CD4-positive, alpha-beta T cell treated with Interferon gamma for 1 hour (primary cell): ENCODE measurements at regions not wholly inside any gene's neighbourhood (a gene's known extent, or its start where the extent isn't known, plus 50 kb on each side); places are given as distances from the start of the nearest gene placed in this dataset.

Experiments
- DNase-seq: peaks from one replicate; pipeline ENCODE4 v3.0.0-alpha.2; 2020

- DNase-seq: no peak
Observed at GRCh38 chr14:104345621-104346462, 207.5 kb downstream of the KIF26A start.

DNA sequence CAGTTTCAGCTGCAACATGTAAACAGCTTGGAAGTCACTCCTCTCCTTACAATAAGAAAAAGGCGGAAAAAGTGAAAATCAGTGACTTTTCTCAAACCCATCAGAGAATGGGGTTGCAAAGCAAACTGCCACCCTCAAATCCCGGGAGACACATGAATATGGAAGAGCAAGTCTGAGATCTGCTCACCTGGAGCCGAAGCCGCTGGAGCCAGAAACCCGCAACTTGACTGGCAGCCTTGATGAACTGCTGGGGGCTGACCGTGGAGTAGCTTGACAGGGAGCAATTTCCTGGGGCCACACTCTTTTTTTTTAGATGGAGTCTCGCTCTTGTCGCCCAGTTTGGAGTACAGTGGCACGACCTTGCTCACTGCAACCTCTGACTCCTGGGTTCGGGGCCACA, 208.2 kb downstream of the KIF26A start:
- DNase-seq: no peak

DNA sequence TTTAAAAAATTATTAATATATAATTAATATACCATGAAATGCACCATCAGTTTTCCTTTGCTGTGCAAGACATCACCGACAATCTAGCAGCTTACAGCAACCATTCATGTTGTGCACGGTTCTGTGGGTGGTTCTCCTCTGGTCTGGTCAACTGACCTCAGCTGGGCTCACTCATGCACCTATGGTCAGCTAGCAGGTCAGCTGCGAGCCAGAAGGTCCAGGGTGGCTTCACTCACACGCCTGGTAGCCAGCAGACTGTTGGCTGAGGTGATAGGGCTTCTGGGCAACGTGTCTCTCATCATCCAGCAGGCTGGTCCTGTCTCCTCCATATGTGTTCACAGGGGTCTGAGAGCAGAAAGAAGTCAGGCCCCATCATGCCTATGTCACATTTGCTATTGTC, 210.4 kb downstream of the KIF26A start:
- DNase-seq: no peak

GRCh38 chr14:104349950-104350349, 211.6 kb downstream of the KIF26A start:
- no peak for DNase-seq

DNA sequence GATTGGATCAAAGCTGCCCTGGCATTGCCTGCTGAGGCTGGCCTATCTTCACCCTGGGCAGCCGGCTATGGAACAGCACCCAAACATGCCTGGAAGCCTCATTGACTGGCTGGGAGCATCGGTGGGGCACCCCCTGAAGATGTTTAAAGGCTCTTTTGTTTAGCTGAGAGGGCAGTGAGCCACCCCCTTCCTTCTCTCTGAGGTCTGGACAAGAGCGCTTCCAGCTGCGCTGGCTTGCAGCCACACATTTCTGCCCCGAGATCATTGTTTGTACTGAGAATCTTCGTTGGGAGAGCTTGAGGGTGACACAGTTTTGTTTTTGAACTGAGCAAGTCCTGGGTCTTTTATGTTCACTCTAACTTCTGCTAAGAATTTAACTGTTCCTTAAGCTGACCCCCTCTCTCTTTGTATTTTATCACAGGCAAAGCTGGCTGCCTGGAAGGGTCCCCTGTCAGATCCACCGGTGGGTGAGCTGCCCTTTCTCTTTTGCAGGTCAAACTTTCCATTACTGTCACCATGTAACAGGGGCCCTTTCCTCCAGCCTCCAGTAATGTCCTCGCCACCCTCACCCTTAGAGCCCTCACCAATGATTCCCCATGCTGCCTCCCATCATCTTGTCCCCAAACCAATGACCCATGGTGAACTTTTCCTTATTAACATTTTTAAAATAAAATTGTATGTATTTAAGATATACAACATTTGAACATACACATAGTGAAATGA, 212.2 kb downstream of the KIF26A start:
- DNase-seq: no peak

DNA sequence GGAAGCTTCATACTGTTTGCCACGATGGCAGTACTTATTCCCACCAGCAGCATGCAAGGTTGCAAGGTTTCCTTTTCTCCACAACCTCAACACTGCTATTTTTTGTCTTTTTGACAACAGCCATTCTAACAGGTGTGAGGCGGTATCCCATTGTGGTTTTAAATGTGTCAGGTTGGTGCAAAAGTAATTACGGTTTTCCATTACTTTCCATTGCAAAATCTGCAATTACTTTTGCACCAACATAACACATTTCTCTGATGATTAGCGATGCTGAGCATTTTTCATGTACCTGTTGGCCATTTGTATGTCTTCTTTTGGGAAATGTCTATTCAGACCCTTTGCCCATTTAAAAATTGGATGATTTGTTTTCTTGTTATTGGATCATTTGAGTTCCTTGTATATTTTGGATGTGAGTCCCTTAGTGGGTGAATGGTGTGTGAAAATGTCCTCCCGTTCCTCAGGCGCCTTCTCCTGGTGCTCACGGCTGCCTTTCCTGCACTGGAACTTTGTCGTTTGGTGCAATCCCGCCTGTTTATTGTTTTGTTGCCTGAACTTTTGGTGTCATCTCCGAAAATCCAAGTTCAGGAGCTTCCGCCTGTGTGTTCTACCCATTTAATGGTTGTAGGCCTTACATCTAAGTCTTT, 213.6 kb downstream of the KIF26A start:
- DNase-seq: no peak

- no peak for DNase-seq
Observed at GRCh38 chr14:104352493-104353220, 214.3 kb downstream of the KIF26A start.

DNA sequence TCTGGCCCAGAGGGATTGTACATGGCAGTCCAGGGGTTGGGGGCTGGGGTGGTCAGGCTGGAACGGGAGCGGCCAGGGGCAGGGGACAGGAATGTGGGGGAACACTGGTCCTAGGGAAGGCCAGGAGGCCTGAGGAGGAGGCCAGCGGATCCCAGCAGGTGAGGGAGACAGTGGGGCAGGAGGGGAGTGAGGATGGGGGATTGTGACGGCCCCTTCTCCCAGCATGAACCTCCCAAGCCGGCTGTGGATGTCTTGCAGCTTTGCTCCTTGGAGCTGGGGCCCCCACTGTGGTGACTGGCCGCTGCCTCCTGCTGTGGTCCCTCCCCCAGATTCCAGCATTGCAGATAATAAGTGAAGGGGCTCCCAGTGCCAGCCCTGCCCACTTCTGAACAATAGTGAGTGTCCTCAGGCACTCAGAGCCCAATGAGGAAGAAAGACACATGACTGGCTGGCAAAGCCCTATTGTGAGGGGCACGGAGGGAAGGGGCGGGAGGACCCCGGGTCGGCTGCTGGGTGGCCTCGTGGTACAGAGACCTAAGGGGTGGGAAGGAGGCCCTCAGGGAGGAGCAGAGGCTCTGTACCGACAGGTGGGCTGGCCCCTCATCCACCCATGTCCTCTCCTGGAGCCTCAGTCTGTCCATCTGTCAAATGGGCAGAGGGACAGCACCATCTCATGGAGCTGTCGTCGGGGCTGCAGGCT, 215.0 kb downstream of the KIF26A start:
- DNase-seq: no peak

DNA sequence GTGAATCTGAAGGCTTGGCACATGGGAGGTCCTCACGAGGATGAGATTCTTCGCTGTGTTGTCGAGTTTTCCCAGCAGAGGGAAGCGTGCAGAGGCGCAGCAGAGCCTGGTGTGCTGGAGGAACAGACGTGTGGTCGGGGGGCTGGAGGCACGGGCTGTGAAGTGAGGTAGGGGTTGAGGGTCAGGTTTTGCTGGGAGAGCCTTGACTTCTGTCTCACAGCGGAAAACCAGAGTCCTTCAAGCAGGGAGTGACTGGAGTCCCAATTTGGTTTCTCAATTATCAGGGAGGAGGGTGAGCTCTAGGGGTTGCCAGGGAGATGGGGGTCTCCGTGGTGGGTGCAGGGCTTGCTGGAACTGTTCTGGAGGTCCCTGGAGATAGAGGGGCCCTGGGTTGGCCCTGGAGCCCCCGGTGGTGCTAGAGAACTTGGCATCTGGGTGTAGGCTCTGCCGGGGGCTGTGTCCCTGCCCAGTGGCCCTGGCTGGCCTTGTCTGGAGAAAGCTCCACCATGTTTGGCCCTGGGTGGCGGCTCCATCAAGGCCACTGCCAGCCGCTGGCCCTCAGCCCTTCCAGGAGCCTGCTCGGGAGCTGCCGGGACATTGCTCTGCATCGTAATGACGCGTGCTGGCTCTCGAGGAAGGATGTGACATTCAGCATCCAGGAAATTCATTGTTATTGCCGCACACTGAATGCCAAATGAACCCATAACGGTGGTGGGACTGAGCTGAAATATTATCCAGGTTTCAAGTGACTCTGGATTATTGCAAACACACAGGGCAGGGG, 215.7 kb downstream of the KIF26A start:
- DNase-seq: no peak

DNA sequence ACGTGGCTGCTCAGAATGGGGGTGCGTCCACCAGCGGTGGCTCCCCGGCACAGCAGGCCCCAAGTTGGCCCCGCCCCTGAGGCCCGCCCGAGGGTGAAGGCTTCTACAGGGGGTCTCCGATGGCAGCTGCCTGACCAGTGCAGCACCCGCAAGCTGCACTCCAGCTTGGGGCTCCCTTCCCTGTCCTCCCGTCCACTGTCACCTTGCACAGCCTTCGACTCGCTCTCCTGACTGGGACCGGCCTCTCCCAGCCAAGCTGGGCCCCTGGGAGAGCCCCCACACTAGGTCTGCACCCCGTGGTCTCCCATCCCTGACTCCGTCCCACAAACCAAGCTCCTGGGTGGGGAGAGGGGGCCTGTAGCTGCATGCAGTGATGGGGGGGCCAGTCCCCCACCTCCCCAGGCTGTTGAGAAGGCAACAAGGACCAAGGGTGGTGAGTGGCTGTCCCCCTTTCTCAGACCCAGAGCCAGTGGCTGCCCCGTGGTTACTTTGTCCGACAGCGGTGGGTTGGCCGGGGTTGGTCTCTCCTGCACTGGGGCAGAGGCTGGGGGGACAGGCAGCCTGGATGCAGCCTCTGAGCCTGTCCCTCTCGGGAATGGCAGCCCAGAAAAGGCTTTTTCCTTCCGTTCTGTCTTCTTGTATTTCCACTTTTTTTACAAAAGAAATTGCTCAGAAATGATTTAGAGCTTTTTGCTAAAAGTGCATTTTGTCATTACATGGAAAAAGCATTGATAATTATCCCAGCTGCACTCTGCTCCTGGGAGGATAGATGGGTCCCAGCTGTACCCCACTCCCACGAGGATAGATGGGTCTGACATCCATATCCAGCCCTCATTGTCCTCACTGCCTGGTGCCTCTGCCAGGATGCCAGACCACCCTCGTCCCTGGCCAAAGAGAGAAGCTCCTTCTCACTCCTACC, 217.0 kb downstream of the KIF26A start:
- DNase-seq: no peak

DNA sequence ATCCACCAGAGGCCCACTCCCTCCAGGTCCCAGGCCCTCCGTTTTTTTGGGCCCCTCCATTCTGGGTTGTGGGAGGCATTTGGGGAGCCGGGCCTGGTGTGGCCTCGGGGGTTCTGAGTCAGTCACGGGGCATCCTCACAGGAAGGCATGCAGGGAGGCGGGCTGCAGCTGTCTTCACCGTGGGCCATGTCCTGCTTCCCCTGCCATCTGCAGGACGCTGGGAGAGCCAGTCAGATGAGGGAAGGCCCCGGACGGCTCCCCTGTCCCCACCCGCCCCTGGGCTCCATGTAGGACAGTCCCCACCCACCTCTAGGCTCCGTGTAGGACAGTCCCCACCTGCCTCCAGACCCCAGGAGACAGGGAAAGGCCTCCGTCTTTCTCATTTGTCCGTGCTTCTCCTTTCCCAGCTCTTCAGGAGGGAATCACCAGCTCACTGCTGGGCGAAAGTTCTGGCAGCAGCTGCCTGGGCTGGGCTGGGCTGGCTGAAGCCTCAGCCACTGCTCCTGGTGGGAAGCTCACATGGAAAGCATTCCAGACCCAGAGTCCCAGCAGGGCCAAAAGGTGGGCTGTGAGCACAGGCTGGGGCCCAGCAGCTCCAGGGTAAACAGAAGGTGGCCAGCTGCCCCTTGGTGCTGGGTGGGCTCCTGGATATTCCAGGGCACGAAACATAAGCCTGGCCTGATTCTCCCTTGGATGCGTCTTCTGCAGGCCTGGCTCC, 217.8 kb downstream of the KIF26A start:
- DNase-seq: no peak

DNA sequence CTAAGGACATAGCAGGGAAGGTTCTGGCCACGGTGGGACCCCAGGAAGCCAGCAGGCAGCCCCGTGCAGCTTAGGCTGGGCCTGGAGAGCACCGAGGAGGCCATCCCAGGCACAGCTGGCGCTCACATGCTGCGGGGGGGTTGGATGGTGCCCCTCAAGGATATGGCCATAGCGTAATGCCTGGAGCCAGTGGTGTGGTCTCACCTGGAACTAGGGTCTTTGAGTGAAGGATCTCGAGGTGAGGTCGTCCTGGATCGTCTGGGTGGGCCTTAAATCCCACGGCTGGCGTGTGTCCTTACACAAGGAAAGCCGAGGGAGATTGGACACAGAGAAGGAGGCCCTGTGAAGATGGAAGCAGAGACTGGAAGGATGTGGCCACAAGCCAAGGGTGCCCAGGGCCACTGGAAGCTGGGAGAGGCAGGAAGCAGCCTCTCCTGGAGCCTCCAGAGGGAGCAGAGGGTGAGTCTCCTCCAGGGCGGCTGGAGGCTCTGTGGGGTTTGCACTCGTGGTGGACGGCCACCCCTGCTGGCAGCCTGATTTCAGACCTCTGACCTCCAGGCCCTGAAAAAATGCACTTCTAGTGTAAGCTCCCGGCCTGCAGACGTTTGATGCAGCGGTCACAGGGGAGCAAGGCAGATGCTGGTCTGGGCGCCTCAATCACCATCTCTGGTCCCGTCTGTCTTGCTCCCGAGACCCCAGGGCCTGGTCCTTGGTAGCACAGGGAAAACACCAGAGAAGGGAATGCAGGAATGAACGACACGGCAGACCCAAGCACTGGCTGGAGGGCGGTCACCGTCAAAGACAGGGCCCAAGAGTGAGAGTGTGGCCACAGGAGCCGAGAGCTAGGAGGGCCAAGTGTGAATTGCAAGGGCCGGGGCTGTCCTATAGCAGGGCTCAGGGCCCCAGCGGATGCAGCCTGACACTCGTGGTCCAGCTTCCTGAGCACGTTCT, 218.6 kb downstream of the KIF26A start:
- no peak for DNase-seq

DNA sequence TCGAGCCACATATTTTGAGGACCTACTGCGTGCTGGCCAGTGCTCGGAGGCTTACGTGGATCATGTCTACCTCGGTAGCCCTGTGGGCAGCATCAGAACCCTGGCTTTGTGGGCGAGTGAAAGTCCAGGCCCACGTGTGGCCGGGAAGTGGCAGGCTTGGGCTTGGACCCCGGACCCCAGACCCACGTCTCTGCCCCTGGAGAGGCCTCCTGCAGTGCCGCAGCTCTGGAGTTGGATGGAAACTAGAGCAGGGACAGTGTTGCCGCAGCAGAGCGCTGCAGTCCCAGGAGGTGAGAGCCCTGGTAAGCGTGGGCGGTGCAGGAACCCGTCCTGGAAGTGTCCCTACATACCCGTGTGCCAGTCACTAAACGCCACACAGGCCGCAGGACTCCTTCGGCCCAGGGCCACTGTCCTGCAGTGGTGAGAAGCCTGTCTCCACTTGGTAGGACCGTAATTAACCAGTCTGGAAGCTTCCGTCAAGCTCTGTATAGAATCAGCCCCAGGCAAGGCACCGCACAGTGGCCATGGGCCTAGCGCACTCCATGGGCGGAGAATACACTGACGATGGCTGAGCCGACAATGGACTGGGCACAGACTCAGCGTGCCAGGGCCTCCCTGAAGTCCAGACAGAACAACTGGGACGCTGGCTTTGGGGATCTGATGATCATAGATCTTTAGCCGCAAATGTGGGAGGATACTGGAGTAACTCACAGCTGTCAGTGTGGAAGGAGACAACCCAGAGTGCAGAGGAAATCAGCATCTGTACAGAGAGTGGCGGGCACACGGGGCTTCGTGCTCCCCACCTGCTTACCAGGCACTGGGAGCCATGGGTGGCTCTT, 219.5 kb downstream of the KIF26A start:
- DNase-seq: no peak

DNA sequence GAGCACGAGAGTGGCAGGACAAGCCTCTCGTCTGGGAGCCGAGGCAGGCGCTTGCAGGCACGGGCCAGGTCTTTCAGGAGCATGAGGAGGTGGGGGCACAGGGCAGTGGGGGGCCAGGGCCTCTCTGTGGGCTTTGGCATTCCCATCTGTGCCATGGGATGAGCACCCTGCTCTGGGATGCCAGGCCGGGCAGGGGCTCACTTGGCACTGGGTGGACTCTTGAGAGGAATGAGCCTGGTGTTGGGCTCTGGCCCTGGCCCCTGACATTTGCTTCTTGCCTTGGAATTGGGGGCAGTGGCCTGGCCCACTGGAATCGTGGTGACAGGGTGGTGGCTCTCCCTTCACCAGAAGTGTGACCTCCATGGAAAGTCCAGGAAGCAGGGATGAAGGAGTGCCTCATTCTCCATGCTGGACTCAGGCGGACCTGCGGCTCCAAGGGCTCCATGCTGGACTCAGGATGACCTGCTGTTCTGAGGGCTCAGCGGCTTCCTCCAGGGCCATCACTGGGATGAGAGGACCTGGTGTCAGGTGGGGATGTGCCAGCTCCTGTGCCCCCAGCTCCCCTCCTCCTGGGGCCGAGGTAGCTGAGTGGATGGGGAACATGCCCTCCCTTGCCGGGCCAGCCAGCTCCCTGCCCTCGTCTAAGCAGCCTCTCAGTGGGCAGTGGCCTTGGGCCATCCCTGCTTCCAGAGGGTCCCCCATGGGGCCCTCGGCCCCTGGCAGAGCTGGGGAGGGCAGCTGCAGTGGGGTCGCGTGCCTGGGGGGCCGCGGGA, 220.3 kb downstream of the KIF26A start:
- no peak for DNase-seq

DNA sequence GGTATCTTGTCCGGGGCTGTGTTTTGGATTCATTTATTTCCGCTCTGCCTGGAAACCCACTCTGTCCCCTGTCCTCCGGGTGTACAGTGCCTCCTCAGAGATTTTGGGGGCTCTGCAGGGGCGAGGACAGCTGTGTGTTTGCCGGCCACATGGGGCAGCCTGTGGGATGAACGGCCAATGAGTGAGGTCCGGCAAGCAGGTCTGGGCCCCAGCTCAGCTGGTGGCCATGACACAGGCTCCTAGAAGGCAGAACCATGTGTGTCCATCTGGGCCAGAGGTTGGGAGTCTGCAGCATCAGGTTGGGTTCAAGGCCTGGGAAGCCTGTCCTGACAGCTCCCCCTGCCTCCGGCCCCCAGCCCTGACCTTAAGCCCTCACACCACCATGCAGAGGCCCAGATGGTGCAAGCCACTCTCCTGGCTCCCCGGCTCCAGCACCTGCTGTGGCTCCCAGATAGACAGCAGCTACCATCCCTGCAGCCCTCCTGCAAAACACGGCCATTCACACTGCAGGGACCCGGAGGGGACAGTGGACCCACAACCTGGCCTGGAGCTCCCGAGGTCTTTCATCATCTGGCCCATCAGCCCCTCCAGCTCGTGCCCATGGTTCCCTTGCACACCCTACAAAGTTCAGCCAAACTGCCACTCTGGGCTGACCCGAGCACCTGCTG, 220.1 kb upstream of the C14orf180 start:
- DNase-seq: no peak

DNA sequence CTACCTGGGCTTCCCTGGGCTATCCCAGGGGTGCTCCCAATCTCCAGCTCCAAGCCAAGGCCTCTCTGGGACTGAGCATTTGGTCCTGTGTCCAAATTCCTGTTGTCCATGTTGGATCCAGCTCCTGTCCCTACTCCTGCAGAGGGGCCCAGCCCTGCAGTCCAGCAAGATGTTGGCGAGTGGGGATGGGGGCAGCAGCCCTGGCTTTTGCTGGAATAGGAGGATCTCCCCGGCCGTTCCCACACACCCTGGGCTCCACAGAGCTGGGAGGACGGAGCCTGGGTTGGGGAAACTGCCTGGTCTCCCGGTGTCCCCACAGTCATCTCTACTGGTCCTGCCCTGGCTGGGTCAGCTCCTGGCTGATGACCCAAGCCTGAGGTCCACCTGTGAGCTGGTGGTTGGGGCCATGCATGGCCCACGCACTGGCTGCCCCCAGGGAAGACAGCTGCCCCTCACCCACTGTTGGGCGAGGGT, 219.6 kb upstream of the C14orf180 start:
- no peak for DNase-seq
